Esophagus muscularis mucosa (tissue), 3 donors: ENCODE measurements at regions not wholly inside any gene's neighbourhood (a gene's known extent, or its start where the extent isn't known, plus 50 kb on each side); places are given as distances from the start of the nearest gene placed in this dataset.

Experiments used
- POLR2A ChIP-seq: fragments of 450-650 bp; IDR thresholded peaks from one replicate; pipeline ENCODE4 v1.6.1; 2017; ENCODE audit warnings: antibody characterized with exemption, moderate library complexity, mild to moderate bottlenecking, low read depth
- POLR2AphosphoS5 ChIP-seq, 2 donors: sonication (generic); formaldehyde crosslinking; IDR thresholded peaks; one replicate each; pipeline ENCODE4 v1.6.1; 2017; ENCODE audit warnings: antibody characterized with exemption in 2 of 2
- TF ChIP-seq, protein P1 (sequence below), 3 experiments: fragments of 200-600 bp in 2 of 3; fragments of 450-650 bp in 1 of 3; sonication (generic) in 2 of 3; IDR thresholded peaks; one replicate each; pipeline ENCODE4 v1.5.1; 2017 to 2019; ENCODE audit warnings: antibody characterized with exemption in 3 of 3, mild to moderate bottlenecking in 2 of 3, moderate library complexity in 1 of 3

DNA sequence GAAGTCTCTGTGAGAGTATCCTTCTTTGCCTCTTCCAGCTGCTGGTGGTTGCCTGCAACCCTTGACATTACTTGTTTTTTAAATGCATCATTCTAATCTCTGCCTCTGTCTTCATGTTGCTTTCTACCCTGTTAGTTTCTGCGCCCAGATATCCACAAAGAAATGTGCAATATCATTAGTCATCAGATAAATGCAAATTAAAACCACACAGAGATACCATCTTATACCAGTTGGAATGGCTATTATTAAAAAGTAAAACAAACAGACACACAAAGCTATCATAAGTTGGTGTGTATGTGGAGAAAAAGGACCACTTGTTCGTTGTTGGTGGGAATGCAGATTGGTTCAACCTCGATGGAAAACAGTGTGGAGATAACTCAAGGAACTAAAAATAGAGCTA lies 517.4 kb downstream of the FAT4 start:
- TF ChIP-seq, protein P1, sequence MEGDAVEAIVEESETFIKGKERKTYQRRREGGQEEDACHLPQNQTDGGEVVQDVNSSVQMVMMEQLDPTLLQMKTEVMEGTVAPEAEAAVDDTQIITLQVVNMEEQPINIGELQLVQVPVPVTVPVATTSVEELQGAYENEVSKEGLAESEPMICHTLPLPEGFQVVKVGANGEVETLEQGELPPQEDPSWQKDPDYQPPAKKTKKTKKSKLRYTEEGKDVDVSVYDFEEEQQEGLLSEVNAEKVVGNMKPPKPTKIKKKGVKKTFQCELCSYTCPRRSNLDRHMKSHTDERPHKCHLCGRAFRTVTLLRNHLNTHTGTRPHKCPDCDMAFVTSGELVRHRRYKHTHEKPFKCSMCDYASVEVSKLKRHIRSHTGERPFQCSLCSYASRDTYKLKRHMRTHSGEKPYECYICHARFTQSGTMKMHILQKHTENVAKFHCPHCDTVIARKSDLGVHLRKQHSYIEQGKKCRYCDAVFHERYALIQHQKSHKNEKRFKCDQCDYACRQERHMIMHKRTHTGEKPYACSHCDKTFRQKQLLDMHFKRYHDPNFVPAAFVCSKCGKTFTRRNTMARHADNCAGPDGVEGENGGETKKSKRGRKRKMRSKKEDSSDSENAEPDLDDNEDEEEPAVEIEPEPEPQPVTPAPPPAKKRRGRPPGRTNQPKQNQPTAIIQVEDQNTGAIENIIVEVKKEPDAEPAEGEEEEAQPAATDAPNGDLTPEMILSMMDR (IDR thresholded peaks at IDR 0.05), result no peak
- TF ChIP-seq POLR2A (no peak), POLR2AphosphoS5 (IDR thresholded peaks at IDR 0.05) (no peak)
